GM12878 (cell line): ENCODE measurements at regions not wholly inside any gene's neighbourhood (a gene's known extent, or its start where the extent isn't known, plus 50 kb on each side); places are given as distances from the start of the nearest gene placed in this dataset.

ENCODE experiments used
- ATAC-seq: fragments of 200-7000 bp; cut with Tn5 transposase; 3 replicates; pipeline ENCODE4 v1.9.1; 2020; ENCODE audit warnings: mild to moderate bottlenecking, moderate library complexity
- BruUV-seq: library from RNA; stranded (reverse); fragments of 400-500 nt; replicated peaks from 2 replicates; lab custom pipeline; 2021; lab: Mats Ljungman, UMichigan
- CTCF ChIA-PET: fragments of 300-600 bp; sonication (Branson Sonifier 250); formaldehyde crosslinking; extraction: SDS; loops from one replicate; lab custom pipeline; 2021; ENCODE audit warnings: inconsistent platforms; lab: Yijun Ruan, JAX
- POLR2A ChIA-PET: fragments of 350-600 bp; formaldehyde crosslinking; extraction: SDS; loops from one replicate; lab custom pipeline; 2021; ENCODE audit warnings: inconsistent platforms; lab: Charles Lee
- RAD21 ChIA-PET: fragments of 300-600 bp; sonication (Branson Sonifier 250); formaldehyde crosslinking; loops from one replicate; lab custom pipeline; 2023; ENCODE audit warnings: antibody characterized with exemption; ENCODE audit not compliant: unreplicated experiment; lab: Charles Lee
- SMC1A ChIA-PET: fragments of 300-600 bp; sonication (Branson Sonifier 250); formaldehyde crosslinking; loops from one replicate; lab custom pipeline; 2023; ENCODE audit not compliant: unreplicated experiment, uncharacterized antibody; lab: Charles Lee
- DNase-seq: peaks from one replicate; pipeline ENCODE4 v3.0.0-alpha.2; 2011; ENCODE audit warnings: low read depth, low spot score
- FAIRE-seq: peaks from 3 replicates; lab custom pipeline; 2011; peaks lifted over from hg19 to GRCh38; lab: Jason Lieb, UNC
- H2AFZ ChIP-seq: 2 replicates; pipeline ENCODE4 v1.6.0; 2011; ENCODE audit warnings: low read depth, low read length, control low read depth; ENCODE audit not compliant: control insufficient read depth
- H3K27ac ChIP-seq: 2 replicates; pipeline ENCODE4 v1.5.1; 2011; ENCODE audit warnings: control low read depth; ENCODE audit not compliant: control insufficient read depth, insufficient read depth
- H3K27me3 ChIP-seq, 2 experiments: replicated peaks in 1 of 2; 2 replicates each; pipeline versions ENCODE4 v1.6.0 to v1.6.1; 2011; ENCODE audit warnings: low read length in 1 of 2; ENCODE audit not compliant: control insufficient read depth in 2 of 2, insufficient read depth in 2 of 2
- H3K36me3 ChIP-seq, 2 experiments: 2 replicates each; pipeline ENCODE4 v1.5.1; 2011; ENCODE audit warnings: low read length in 1 of 2; ENCODE audit not compliant: control insufficient read depth in 2 of 2, insufficient read depth in 2 of 2
- H3K4me1 ChIP-seq: 2 replicates; pipeline ENCODE4 v1.6.1; 2011; ENCODE audit warnings: mild to moderate bottlenecking, low read length, moderate library complexity, mixed read lengths; ENCODE audit not compliant: control insufficient read depth, insufficient read depth
- H3K4me2 ChIP-seq: 2 replicates; pipeline ENCODE4 v1.6.0; 2011; ENCODE audit warnings: control low read depth; ENCODE audit not compliant: control insufficient read depth, insufficient read depth
- H3K4me3 ChIP-seq: fragments of 200-600 bp; sonication (generic); 2 replicates; pipeline ENCODE4 v1.5.1; 2016
- H3K79me2 ChIP-seq: 2 replicates; pipeline ENCODE4 v1.6.0; 2011; ENCODE audit warnings: low read length; ENCODE audit not compliant: control insufficient read depth, insufficient read depth
- H3K9ac ChIP-seq: 2 replicates; pipeline ENCODE4 v1.8.0; 2011; ENCODE audit warnings: low read length, control low read depth, mixed read lengths; ENCODE audit not compliant: control insufficient read depth, insufficient read depth
- H3K9me3 ChIP-seq: replicated peaks from 3 replicates; pipeline ENCODE4 v1.5.1; 2011; ENCODE audit warnings: mild to moderate bottlenecking, low read length; ENCODE audit not compliant: control insufficient read depth, insufficient read depth
- H4K20me1 ChIP-seq: 2 replicates; pipeline ENCODE4 v1.6.0; 2011; ENCODE audit not compliant: control insufficient read depth, insufficient read depth
- EZH2 ChIP-seq: IDR thresholded peaks from 2 replicates; pipeline ENCODE4 v1.6.1; 2012; ENCODE audit warnings: low read depth, mild to moderate bottlenecking, control low read depth, inconsistent platforms, low read length, borderline replicate concordance; ENCODE audit not compliant: control insufficient read depth
- MEF2B ChIP-seq: fragments of 450-650 bp; IDR thresholded peaks from 2 replicates; pipeline ENCODE4 v1.6.1; 2018; ENCODE audit warnings: mild to moderate bottlenecking, moderate library complexity; ENCODE audit not compliant: partially characterized antibody, poor library complexity, severe bottlenecking
- MYC ChIP-seq: IDR thresholded peaks from 2 replicates; pipeline ENCODE4 v1.6.1; 2011; ENCODE audit warnings: mild to moderate bottlenecking, low read length, moderate library complexity, inconsistent platforms; ENCODE audit not compliant: insufficient read depth, insufficient replicate concordance, insufficient read length, severe bottlenecking
- NR2C1 ChIP-seq: fragments of 450-650 bp; IDR thresholded peaks from 2 replicates; pipeline ENCODE4 v1.6.1; 2017; ENCODE audit warnings: antibody characterized with exemption, mild to moderate bottlenecking, moderate library complexity
- NRF1 ChIP-seq: conservative IDR thresholded peaks from 2 replicates; pipeline ENCODE4 v1.6.1; 2011; ENCODE audit warnings: mild to moderate bottlenecking, low read depth, low read length, improper control_type of control experiment
- RCOR1 ChIP-seq: conservative IDR thresholded peaks from 2 replicates; pipeline ENCODE4 v1.6.1; 2012; ENCODE audit warnings: low read depth, low read length, improper control_type of control experiment
- SRF ChIP-seq, 2 experiments: IDR thresholded peaks; 2 replicates each; pipeline ENCODE4 v1.6.1; 2011; ENCODE audit warnings: low read depth in 2 of 2, low read length in 2 of 2, mild to moderate bottlenecking in 1 of 2, moderate library complexity in 1 of 2
- YBX1 ChIP-seq: fragments of 450-650 bp; IDR thresholded peaks from 2 replicates; pipeline ENCODE4 v1.6.1; 2016; ENCODE audit warnings: antibody characterized with exemption
- ZNF384 ChIP-seq: IDR thresholded peaks from 2 replicates; pipeline ENCODE4 v1.6.1; 2012; ENCODE audit warnings: low read depth, mild to moderate bottlenecking, low read length, improper control_type of control experiment, borderline replicate concordance
- WGBS: methylation state at CpG from one replicate; pipeline ENCODE4 v1.1.6; 2016; ENCODE audit warnings: low lambda C conversion rate; ENCODE audit not compliant: insufficient replicate concordance, insufficient coverage; ENCODE audit errors: missing lambda C conversion rate; 5-methylcytosine and 5-hydroxymethylcytosine counted together
- in situ Hi-C: fragments of 300-500 bp; cut with MboI; formaldehyde crosslinking; loops from 9 replicates; pipeline ENCODE4 v1.14.3; 2018; ENCODE audit warnings: mixed read lengths
- intact Hi-C: fragments of 100-400 bp; cut with micrococcal nuclease; formaldehyde crosslinking; loops from one replicate; pipeline ENCODE4 v1.14.2; 2022; ENCODE audit not compliant: unreplicated experiment
- TF ChIP-seq, protein P1 (sequence below), 3 experiments: IDR thresholded peaks in 2 of 3; conservative IDR thresholded peaks in 1 of 3; 2 replicates each; pipeline ENCODE4 v1.5.1; 2011; ENCODE audit warnings: low read depth in 3 of 3, low read length in 3 of 3, mild to moderate bottlenecking in 3 of 3, control low read depth in 2 of 3, moderate library complexity in 2 of 3, inconsistent platforms in 1 of 3, mixed read lengths in 1 of 3; ENCODE audit not compliant: control insufficient read depth in 2 of 3, insufficient read depth in 1 of 3; ENCODE audit errors: extremely low read depth in 1 of 3
- TF ChIP-seq, protein P2 (sequence below): fragments of 450-650 bp; IDR thresholded peaks from 2 replicates; pipeline ENCODE4 v1.6.1; 2018; ENCODE audit warnings: mild to moderate bottlenecking, low read depth, moderate library complexity; ENCODE audit not compliant: partially characterized antibody
- TF ChIP-seq, protein P3 (sequence below): IDR thresholded peaks from 2 replicates; pipeline ENCODE4 v1.6.1; 2012; ENCODE audit warnings: low read depth, low read length, improper control_type of control experiment

- TF ChIP-seq, protein P1, sequence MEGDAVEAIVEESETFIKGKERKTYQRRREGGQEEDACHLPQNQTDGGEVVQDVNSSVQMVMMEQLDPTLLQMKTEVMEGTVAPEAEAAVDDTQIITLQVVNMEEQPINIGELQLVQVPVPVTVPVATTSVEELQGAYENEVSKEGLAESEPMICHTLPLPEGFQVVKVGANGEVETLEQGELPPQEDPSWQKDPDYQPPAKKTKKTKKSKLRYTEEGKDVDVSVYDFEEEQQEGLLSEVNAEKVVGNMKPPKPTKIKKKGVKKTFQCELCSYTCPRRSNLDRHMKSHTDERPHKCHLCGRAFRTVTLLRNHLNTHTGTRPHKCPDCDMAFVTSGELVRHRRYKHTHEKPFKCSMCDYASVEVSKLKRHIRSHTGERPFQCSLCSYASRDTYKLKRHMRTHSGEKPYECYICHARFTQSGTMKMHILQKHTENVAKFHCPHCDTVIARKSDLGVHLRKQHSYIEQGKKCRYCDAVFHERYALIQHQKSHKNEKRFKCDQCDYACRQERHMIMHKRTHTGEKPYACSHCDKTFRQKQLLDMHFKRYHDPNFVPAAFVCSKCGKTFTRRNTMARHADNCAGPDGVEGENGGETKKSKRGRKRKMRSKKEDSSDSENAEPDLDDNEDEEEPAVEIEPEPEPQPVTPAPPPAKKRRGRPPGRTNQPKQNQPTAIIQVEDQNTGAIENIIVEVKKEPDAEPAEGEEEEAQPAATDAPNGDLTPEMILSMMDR (IDR thresholded peaks at IDR 0.05 in 2 of 3, conservative IDR thresholded peaks at IDR 0.05 in 1 of 3; ENCODE audit: control insufficient read depth in 2 of 3, extremely low read depth in 1 of 3, insufficient read depth in 1 of 3, low read depth in 3 of 3, low read length in 3 of 3) = no peak
- TF ChIP-seq SRF (IDR thresholded peaks at IDR 0.05; ENCODE audit: low read depth in 2 of 2, low read length in 2 of 2) (no peak), RCOR1 (no peak), YBX1 (no peak), MEF2B (no peak)
- TF ChIP-seq, protein P2, sequence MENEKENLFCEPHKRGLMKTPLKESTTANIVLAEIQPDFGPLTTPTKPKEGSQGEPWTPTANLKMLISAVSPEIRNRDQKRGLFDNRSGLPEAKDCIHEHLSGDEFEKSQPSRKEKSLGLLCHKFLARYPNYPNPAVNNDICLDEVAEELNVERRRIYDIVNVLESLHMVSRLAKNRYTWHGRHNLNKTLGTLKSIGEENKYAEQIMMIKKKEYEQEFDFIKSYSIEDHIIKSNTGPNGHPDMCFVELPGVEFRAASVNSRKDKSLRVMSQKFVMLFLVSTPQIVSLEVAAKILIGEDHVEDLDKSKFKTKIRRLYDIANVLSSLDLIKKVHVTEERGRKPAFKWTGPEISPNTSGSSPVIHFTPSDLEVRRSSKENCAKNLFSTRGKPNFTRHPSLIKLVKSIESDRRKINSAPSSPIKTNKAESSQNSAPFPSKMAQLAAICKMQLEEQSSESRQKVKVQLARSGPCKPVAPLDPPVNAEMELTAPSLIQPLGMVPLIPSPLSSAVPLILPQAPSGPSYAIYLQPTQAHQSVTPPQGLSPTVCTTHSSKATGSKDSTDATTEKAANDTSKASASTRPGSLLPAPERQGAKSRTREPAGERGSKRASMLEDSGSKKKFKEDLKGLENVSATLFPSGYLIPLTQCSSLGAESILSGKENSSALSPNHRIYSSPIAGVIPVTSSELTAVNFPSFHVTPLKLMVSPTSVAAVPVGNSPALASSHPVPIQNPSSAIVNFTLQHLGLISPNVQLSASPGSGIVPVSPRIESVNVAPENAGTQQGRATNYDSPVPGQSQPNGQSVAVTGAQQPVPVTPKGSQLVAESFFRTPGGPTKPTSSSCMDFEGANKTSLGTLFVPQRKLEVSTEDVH = no peak
Observed at GRCh38 chr11:112507281-112507680, 246.6 kb upstream of the PLET1 start (continued).

DNA sequence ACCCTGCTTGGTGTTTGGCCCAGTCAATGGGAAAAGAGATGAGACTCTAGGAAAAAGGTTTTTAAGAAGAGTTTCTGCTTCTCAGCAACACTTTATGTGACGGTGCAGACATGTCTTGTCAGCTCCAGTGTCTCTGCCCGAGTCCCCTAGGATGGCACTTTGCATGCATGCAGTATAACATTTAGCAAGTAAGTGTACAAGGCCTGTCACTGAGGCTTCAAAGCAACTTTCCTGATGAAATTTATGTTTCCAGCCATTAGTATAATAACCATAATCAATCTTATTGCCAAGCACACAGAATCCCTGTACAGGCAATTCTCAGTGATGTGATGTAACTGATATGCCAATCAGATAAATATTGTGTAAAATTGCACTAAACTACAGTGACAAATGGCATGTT is 248.1 kb upstream of the PLET1 start:
- BruUV-seq = no TSS peak
- no peak overlapping the region for H3K4me2 ChIP-seq
- H3K4me3 ChIP-seq = no peak overlapping the region
- ChIA-PET RAD21 (no interaction called here), SMC1A (no interaction called here), POLR2A (no interaction called here), CTCF (no interaction called here)
- H3K4me1 ChIP-seq = 0 out of 2 replicates have a peak, but pooled peaks cover 3% of the 10 kb centered on the region
- DNase-seq (no peak), ATAC-seq (no peak), FAIRE-seq (no peak)
- no peaks in the 10 kb centered on the region for H4K20me1 ChIP-seq
- no peak for TF ChIP-seq NR2C1
- TF ChIP-seq MYC = no peak
- no peak for TF ChIP-seq NRF1
- no peak for TF ChIP-seq EZH2
- TF ChIP-seq ZNF384 = no peak
- TF ChIP-seq, protein P3, sequence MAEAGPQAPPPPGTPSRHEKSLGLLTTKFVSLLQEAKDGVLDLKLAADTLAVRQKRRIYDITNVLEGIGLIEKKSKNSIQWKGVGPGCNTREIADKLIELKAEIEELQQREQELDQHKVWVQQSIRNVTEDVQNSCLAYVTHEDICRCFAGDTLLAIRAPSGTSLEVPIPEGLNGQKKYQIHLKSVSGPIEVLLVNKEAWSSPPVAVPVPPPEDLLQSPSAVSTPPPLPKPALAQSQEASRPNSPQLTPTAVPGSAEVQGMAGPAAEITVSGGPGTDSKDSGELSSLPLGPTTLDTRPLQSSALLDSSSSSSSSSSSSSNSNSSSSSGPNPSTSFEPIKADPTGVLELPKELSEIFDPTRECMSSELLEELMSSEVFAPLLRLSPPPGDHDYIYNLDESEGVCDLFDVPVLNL = no peak
- intact Hi-C loops (no loop called here), in situ Hi-C loops (no loop called here)
- no peak overlapping the region for H3K27ac ChIP-seq
- H3K27me3 ChIP-seq = peaks cover 2% of the 10 kb centered on the region in 2 experiments; a peak in 1 of 4 replicates
- H2AFZ ChIP-seq = no peak overlapping the region
- WGBS = 45% methylated on average over 2 of the region's 2 CpGs
- no peaks in the 10 kb centered on the region for H3K36me3 ChIP-seq
- H3K9me3 ChIP-seq = no peaks in the 10 kb centered on the region
- H3K9ac ChIP-seq = no peak overlapping the region
- no peaks in the 10 kb centered on the region for H3K79me2 ChIP-seq
